WTC11 (cell line): ENCODE measurements at regions not wholly inside any gene's neighbourhood (a gene's known extent, or its start where the extent isn't known, plus 50 kb on each side); places are given as distances from the start of the nearest gene placed in this dataset.

Experiments
- ATAC-seq: fragments of 200-7000 bp; cut with Tn5 transposase; 2 replicates; pipeline ENCODE4 v1.10.0; 2021; ENCODE audit warnings: mild to moderate bottlenecking, moderate library complexity
- CTCF ChIA-PET: fragments of 300-600 bp; sonication (Branson Sonifier 250); formaldehyde crosslinking; loops from one replicate; lab custom pipeline; 2021; ENCODE audit warnings: antibody characterized with exemption; lab: Charles Lee
- POLR2A ChIA-PET: fragments of 350-600 bp; sonication (Branson Sonifier 250); formaldehyde crosslinking; loops from one replicate; lab custom pipeline; 2021; ENCODE audit warnings: antibody characterized with exemption; lab: Charles Lee
- DNase-seq: peaks from one replicate; pipeline ENCODE4 v3.0.0; 2021; ENCODE audit warnings: low spot score
- H3K27ac Mint-ChIP-seq: 2 replicates; pipeline ENCODE4 v1.8.0; 2021; ENCODE audit warnings: mixed read lengths
- H3K27me3 Mint-ChIP-seq: 2 replicates; pipeline ENCODE4 v1.8.0; 2021; ENCODE audit warnings: low read depth, mild to moderate bottlenecking, moderate library complexity, mixed read lengths
- H3K36me3 Mint-ChIP-seq: 2 replicates; pipeline ENCODE4 v1.8.0; 2021; ENCODE audit warnings: mixed read lengths
- H3K4me1 Mint-ChIP-seq: 2 replicates; pipeline ENCODE4 v1.8.0; 2022; ENCODE audit warnings: mixed read lengths
- H3K4me3 Mint-ChIP-seq: 2 replicates; pipeline ENCODE4 v1.8.0; 2021; ENCODE audit warnings: mild to moderate bottlenecking, moderate library complexity, mixed read lengths
- H3K9me3 Mint-ChIP-seq: 2 replicates; pipeline ENCODE4 v1.8.0; 2021; ENCODE audit warnings: mixed read lengths
- ATF1 ChIP-seq: sonication (generic); formaldehyde crosslinking; IDR thresholded peaks from 2 replicates; pipeline ENCODE4 v1.8.1; 2023; ENCODE audit warnings: mild to moderate bottlenecking, moderate library complexity, missing genetic modification reagents
- ATF3 ChIP-seq: sonication (generic); formaldehyde crosslinking; conservative IDR thresholded peaks from 2 replicates; pipeline ENCODE4 v1.8.1; 2022; ENCODE audit warnings: mild to moderate bottlenecking, missing genetic modification reagents
- CDX4 ChIP-seq: fragments of 250-450 bp; sonication (Bioruptor Pico); IDR thresholded peaks from 2 replicates; pipeline ENCODE4 v1.9.0; 2021; ENCODE audit warnings: moderate library complexity, mild to moderate bottlenecking, inconsistent platforms, borderline replicate concordance
- CREB1 ChIP-seq: sonication (generic); formaldehyde crosslinking; IDR thresholded peaks from 2 replicates; pipeline ENCODE4 v1.8.0; 2023; ENCODE audit warnings: mild to moderate bottlenecking, missing genetic modification reagents
- EMX1 ChIP-seq: fragments of 250-450 bp; sonication (Bioruptor Pico); IDR thresholded peaks from 2 replicates; pipeline ENCODE4 v1.8.0; 2021; ENCODE audit warnings: mild to moderate bottlenecking
- ETV6 ChIP-seq: sonication (generic); formaldehyde crosslinking; IDR thresholded peaks from 2 replicates; pipeline ENCODE4 v1.8.1; 2022; ENCODE audit warnings: mild to moderate bottlenecking, missing genetic modification reagents
- FOXJ3 ChIP-seq: sonication (generic); formaldehyde crosslinking; IDR thresholded peaks from 2 replicates; pipeline ENCODE4 v1.9.0; 2021; ENCODE audit warnings: missing genetic modification reagents, mild to moderate bottlenecking, borderline replicate concordance
- FOXK1 ChIP-seq: sonication (generic); formaldehyde crosslinking; IDR thresholded peaks from 2 replicates; pipeline ENCODE4 v1.8.0; 2022; ENCODE audit warnings: mild to moderate bottlenecking, moderate library complexity, missing genetic modification reagents
- GABPB1 ChIP-seq: sonication (generic); formaldehyde crosslinking; IDR thresholded peaks from 2 replicates; pipeline ENCODE4 v1.8.1; 2023; ENCODE audit warnings: mild to moderate bottlenecking, missing genetic modification reagents
- GRHL2 ChIP-seq: fragments of 250-450 bp; sonication (Bioruptor Pico); IDR thresholded peaks from 2 replicates; pipeline ENCODE4 v1.8.0; 2022; ENCODE audit warnings: mild to moderate bottlenecking, moderate library complexity; ENCODE audit not compliant: insufficient replicate concordance, severe bottlenecking
- HMGA2 ChIP-seq: fragments of 250-450 bp; sonication (Bioruptor Pico); IDR thresholded peaks from 2 replicates; pipeline ENCODE4 v1.4.0; 2021; ENCODE audit warnings: mild to moderate bottlenecking, moderate library complexity
- JAZF1 ChIP-seq: fragments of 250-450 bp; sonication (Bioruptor Pico); IDR thresholded peaks from 2 replicates; pipeline ENCODE4 v1.9.0; 2021; ENCODE audit warnings: moderate library complexity, mild to moderate bottlenecking, inconsistent platforms
- JUN ChIP-seq: sonication (generic); formaldehyde crosslinking; IDR thresholded peaks from 2 replicates; pipeline ENCODE4 v1.8.0; 2023; ENCODE audit warnings: mild to moderate bottlenecking, missing genetic modification reagents
- KAT7 ChIP-seq: sonication (generic); formaldehyde crosslinking; IDR thresholded peaks from 2 replicates; pipeline ENCODE4 v1.8.1; 2023; ENCODE audit warnings: missing genetic modification reagents, mild to moderate bottlenecking, borderline replicate concordance
- MXD4 ChIP-seq: fragments of 250-450 bp; sonication (Bioruptor Pico); IDR thresholded peaks from 2 replicates; pipeline ENCODE4 v1.8.0; 2021; ENCODE audit warnings: mild to moderate bottlenecking, moderate library complexity, borderline replicate concordance
- NR3C1 ChIP-seq: sonication (generic); formaldehyde crosslinking; conservative IDR thresholded peaks from 2 replicates; pipeline ENCODE4 v1.8.1; 2023; ENCODE audit warnings: low read depth, mild to moderate bottlenecking, missing genetic modification reagents
- OVOL2 ChIP-seq: fragments of 250-450 bp; sonication (Bioruptor Pico); IDR thresholded peaks from 2 replicates; pipeline ENCODE4 v1.9.0; 2021; ENCODE audit warnings: mild to moderate bottlenecking, borderline replicate concordance
- SMAD4 ChIP-seq: sonication (generic); formaldehyde crosslinking; IDR thresholded peaks from 2 replicates; pipeline ENCODE4 v1.8.0; 2022; ENCODE audit warnings: mild to moderate bottlenecking, missing genetic modification reagents
- STAT6 ChIP-seq: sonication (generic); formaldehyde crosslinking; conservative IDR thresholded peaks from 2 replicates; pipeline ENCODE4 v1.8.1; 2023; ENCODE audit warnings: mild to moderate bottlenecking, low read depth, missing genetic modification reagents, moderate library complexity
- TP53 ChIP-seq: sonication (generic); formaldehyde crosslinking; IDR thresholded peaks from 2 replicates; pipeline ENCODE4 v1.8.1; 2023; ENCODE audit warnings: mild to moderate bottlenecking, missing genetic modification reagents
- USF1 ChIP-seq: sonication (generic); formaldehyde crosslinking; IDR thresholded peaks from 2 replicates; pipeline ENCODE4 v1.8.0; 2022; ENCODE audit warnings: mild to moderate bottlenecking, missing genetic modification reagents
- ZBTB21 ChIP-seq: sonication (generic); formaldehyde crosslinking; IDR thresholded peaks from 2 replicates; pipeline ENCODE4 v1.8.1; 2023; ENCODE audit warnings: mild to moderate bottlenecking, missing genetic modification reagents, borderline replicate concordance
- ZNF263 ChIP-seq: sonication (generic); formaldehyde crosslinking; IDR thresholded peaks from 2 replicates; pipeline ENCODE4 v1.8.1; 2022; ENCODE audit warnings: low read depth, mild to moderate bottlenecking, moderate library complexity, missing genetic modification reagents
- ZNF281 ChIP-seq: sonication (generic); formaldehyde crosslinking; IDR thresholded peaks from 2 replicates; pipeline ENCODE4 v1.8.0; 2023; ENCODE audit warnings: mild to moderate bottlenecking, missing genetic modification reagents
- ZSCAN18 ChIP-seq: fragments of 250-450 bp; sonication (Bioruptor Pico); IDR thresholded peaks from 2 replicates; pipeline ENCODE4 v2.1.2; 2022; ENCODE audit warnings: mild to moderate bottlenecking, moderate library complexity

- no peak for ATAC-seq
- DNase-seq: no peak
- no peak overlapping the region for H3K4me3 Mint-ChIP-seq
- CTCF ChIA-PET: interaction anchor here (0.9 to 1.7 kb wide), 2 partner anchors 9 to 66 kb away, joined by 3 to 8 read pairs; no protein-coding TSS in a partner anchor
- H3K4me1 Mint-ChIP-seq: peaks cover 8% of the 10 kb centered on the region
- no peak for TF ChIP-seq CREB1
- TF ChIP-seq ZNF263 (CRISPR knock-in tag): no peak
- no peak for TF ChIP-seq GRHL2 (CRISPR knock-in tag)
- no peak for TF ChIP-seq ZNF281 (CRISPR knock-in tag)
- no peak for TF ChIP-seq SMAD4
- no peak for TF ChIP-seq ATF1 (CRISPR knock-in tag)
- no peak for TF ChIP-seq MXD4 (CRISPR knock-in tag)
- TF ChIP-seq JAZF1 (CRISPR knock-in tag): no peak
- TF ChIP-seq OVOL2 (CRISPR knock-in tag): no peak
- no peak for TF ChIP-seq FOXK1 (CRISPR knock-in tag)
- TF ChIP-seq CDX4 (CRISPR knock-in tag): no peak
- TF ChIP-seq NR3C1: no peak
- POLR2A ChIA-PET: no interaction called here
- H3K27me3 Mint-ChIP-seq: no peaks in the 10 kb centered on the region
- no peak overlapping the region for H3K27ac Mint-ChIP-seq
- no peaks in the 10 kb centered on the region for H3K36me3 Mint-ChIP-seq
- H3K9me3 Mint-ChIP-seq: peaks cover 13% of the 10 kb centered on the region
Observed at GRCh38 chr12:107457362-107457935, 228.2 kb upstream of the PWP1 start.

- Mint-ChIP-seq H3K4me1 (peaks cover 8% of the 10 kb centered on the region), H3K4me3 (no peak overlapping the region), H3K36me3 (no peaks in the 10 kb centered on the region), H3K27ac (no peak overlapping the region), H3K27me3 (no peaks in the 10 kb centered on the region), H3K9me3 (peaks cover 8% of the 10 kb centered on the region; the same call in 1 of the 2 replicates)
- no peak for DNase-seq
- ChIA-PET CTCF (interaction anchor here (1.7 kb wide), 1 partner anchor 10 kb away, joined by 8 read pairs; no protein-coding TSS in a partner anchor), POLR2A (no interaction called here)
- no peak for ATAC-seq
- no peak for TF ChIP-seq GABPB1
- no peak for TF ChIP-seq STAT6 (CRISPR knock-in tag)
- no peak for TF ChIP-seq JUN
- TF ChIP-seq KAT7 (CRISPR knock-in tag): no peak
- no peak for TF ChIP-seq EMX1 (CRISPR knock-in tag)
- no peak for TF ChIP-seq USF1 (CRISPR knock-in tag)
- no peak for TF ChIP-seq TP53
- no peak for TF ChIP-seq ZBTB21 (CRISPR knock-in tag)
- no peak for TF ChIP-seq ATF3 (CRISPR knock-in tag)
- TF ChIP-seq ZSCAN18 (CRISPR knock-in tag): no peak
- TF ChIP-seq HMGA2 (CRISPR knock-in tag): no peak
- no peak for TF ChIP-seq GRHL2 (CRISPR knock-in tag)
- TF ChIP-seq JAZF1 (CRISPR knock-in tag): no peak
- no peak for TF ChIP-seq ETV6 (CRISPR knock-in tag)
- no peak for TF ChIP-seq ZNF281 (CRISPR knock-in tag)
- no peak for TF ChIP-seq FOXJ3 (CRISPR knock-in tag)
Observed at GRCh38 chr12:107458163-107458562, 227.4 kb upstream of the PWP1 start.
